Progenitor cell of endocrine pancreas (in vitro differentiated cells): ENCODE measurements at regions not wholly inside any gene's neighbourhood (a gene's known extent, or its start where the extent isn't known, plus 50 kb on each side); places are given as distances from the start of the nearest gene placed in this dataset.
"Not testable (repeated sequence)": the region's sequence is repeated elsewhere in the genome, so short reads cannot be mapped to it uniquely, and the experiment has no call there.

Experiments used
- DNase-seq: peaks from one replicate; pipeline ENCODE4 v3.0.0; 2021; ENCODE audit warnings: low spot score; ENCODE audit not compliant: unreplicated experiment
- H3K27ac Mint-ChIP-seq: 2 replicates; pipeline ENCODE4 v1.8.0; 2021; ENCODE audit warnings: mild to moderate bottlenecking, moderate library complexity, mixed read lengths
- H3K27me3 Mint-ChIP-seq: 2 replicates; pipeline ENCODE4 v1.8.0; 2021; ENCODE audit warnings: mixed read lengths
- H3K36me3 Mint-ChIP-seq: 2 replicates; pipeline ENCODE4 v1.8.0; 2022; ENCODE audit warnings: mixed read lengths; ENCODE audit not compliant: insufficient read depth
- H3K4me1 Mint-ChIP-seq: 2 replicates; pipeline ENCODE4 v1.8.0; 2021; ENCODE audit warnings: low read depth, mixed read lengths
- H3K4me3 Mint-ChIP-seq: 2 replicates; pipeline ENCODE4 v1.8.0; 2021; ENCODE audit warnings: low read depth, mild to moderate bottlenecking, moderate library complexity, mixed read lengths
- H3K9me3 Mint-ChIP-seq: 2 replicates; pipeline ENCODE4 v1.8.0; 2021; ENCODE audit warnings: low read depth, mixed read lengths
- CTCF ChIP-seq: fragments of 200-600 bp; sonication (generic); IDR thresholded peaks from one replicate; pipeline ENCODE4 v1.5.0; 2021; ENCODE audit warnings: antibody characterized with exemption, mild to moderate bottlenecking; ENCODE audit not compliant: unreplicated experiment

- Mint-ChIP-seq H3K27me3 (peaks cover 63% of the 10 kb centered on the region), H3K4me3 (no peak overlapping the region), H3K27ac (no peak overlapping the region), H3K36me3 (no peaks in the 10 kb centered on the region), H3K9me3 (peaks cover 5% of the 10 kb centered on the region), H3K4me1 (peaks cover under 1% of the 10 kb centered on the region)
- TF ChIP-seq CTCF: no peak
- DNase-seq: no peak
Observed at GRCh38 chr2:15757820-15758586, 166.3 kb downstream of the DDX1 start.

GRCh38 chr2:15758848-15759247, 167.2 kb downstream of the DDX1 start:
- Mint-ChIP-seq H3K36me3 (no peaks in the 10 kb centered on the region), H3K9me3 (peaks cover 5% of the 10 kb centered on the region), H3K4me1 (peaks cover 4% of the 10 kb centered on the region), H3K4me3 (no peak overlapping the region), H3K27ac (no peak overlapping the region), H3K27me3 (peaks cover 62% of the 10 kb centered on the region)
- DNase-seq: no peak
- TF ChIP-seq CTCF: no peak

DNA sequence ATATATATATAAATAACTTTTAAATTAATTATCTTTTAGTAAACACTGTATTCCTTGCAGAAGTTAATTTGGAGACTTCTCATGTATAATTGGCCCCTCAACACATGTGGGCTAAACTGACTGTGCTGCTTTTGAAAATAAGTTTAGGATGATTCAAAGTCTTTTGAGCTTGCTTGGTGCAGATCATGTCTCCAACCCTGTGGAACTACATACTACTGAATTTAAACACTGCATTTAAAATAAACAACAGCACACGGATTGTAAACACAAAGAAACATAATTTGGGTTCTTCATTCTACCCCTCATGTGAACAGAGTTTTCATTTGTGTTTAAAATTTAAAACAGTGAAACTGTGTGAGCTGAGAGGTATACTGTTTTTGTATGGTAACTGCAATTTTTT, 167.7 kb downstream of the DDX1 start:
- peaks cover 4% of the 10 kb centered on the region for H3K4me1 Mint-ChIP-seq
- H3K27ac Mint-ChIP-seq: no peak overlapping the region
- DNase-seq: no peak

DNA sequence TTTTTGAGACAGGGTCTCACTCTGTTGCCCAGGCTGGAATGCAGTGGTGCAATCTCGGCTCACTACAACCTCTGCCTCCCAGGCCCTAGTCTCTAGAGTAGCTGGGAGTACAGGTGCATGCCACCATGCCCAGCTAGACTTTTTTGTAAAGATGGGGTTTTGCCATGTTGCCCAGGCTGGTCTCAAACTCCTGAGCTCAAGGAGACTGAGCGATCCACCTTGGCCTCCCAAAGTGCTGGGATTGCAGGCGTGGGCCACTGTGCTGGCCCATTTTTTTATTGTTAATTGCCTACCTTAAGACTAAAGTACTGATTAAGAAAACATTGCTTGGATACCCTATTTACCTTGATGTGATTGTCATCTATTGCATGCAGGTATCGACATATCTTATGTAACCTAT, 168.1 kb downstream of the DDX1 start:
- H3K9me3 Mint-ChIP-seq: not testable (repeated sequence)

More for the DNA sequence above, 167.7 kb downstream of the DDX1 start:
- no peak for TF ChIP-seq CTCF
- Mint-ChIP-seq H3K27me3 (peaks cover 65% of the 10 kb centered on the region), H3K36me3 (no peaks in the 10 kb centered on the region), H3K4me3 (no peak overlapping the region), H3K9me3 (peaks cover 5% of the 10 kb centered on the region)

GRCh38 chr2:15760232-15760910, 168.7 kb downstream of the DDX1 start:
- H3K4me1 Mint-ChIP-seq: peaks cover 5% of the 10 kb centered on the region
- no peak overlapping the region for H3K27ac Mint-ChIP-seq
- peaks cover 69% of the 10 kb centered on the region for H3K27me3 Mint-ChIP-seq
- H3K4me3 Mint-ChIP-seq: no peak overlapping the region
- DNase-seq: no peak
- TF ChIP-seq CTCF: no peak
- H3K36me3 Mint-ChIP-seq: no peaks in the 10 kb centered on the region
- H3K9me3 Mint-ChIP-seq: peaks cover 3% of the 10 kb centered on the region

More for the DNA sequence above, 168.1 kb downstream of the DDX1 start:
- not testable (repeated sequence) for H3K4me1 Mint-ChIP-seq, H3K36me3 Mint-ChIP-seq, DNase-seq, H3K4me3 Mint-ChIP-seq, H3K27ac Mint-ChIP-seq
- H3K27me3 Mint-ChIP-seq: peaks cover 67% of the 10 kb centered on the region
